ENCODE measurements at regions not wholly inside any gene's neighbourhood (a gene's known extent, or its start where the extent isn't known, plus 50 kb on each side); places are given as distances from the start of the nearest gene placed in this dataset.
A peak's percentile ranks its signal among the peaks of the same experiment; 100 is the strongest.

DNA sequence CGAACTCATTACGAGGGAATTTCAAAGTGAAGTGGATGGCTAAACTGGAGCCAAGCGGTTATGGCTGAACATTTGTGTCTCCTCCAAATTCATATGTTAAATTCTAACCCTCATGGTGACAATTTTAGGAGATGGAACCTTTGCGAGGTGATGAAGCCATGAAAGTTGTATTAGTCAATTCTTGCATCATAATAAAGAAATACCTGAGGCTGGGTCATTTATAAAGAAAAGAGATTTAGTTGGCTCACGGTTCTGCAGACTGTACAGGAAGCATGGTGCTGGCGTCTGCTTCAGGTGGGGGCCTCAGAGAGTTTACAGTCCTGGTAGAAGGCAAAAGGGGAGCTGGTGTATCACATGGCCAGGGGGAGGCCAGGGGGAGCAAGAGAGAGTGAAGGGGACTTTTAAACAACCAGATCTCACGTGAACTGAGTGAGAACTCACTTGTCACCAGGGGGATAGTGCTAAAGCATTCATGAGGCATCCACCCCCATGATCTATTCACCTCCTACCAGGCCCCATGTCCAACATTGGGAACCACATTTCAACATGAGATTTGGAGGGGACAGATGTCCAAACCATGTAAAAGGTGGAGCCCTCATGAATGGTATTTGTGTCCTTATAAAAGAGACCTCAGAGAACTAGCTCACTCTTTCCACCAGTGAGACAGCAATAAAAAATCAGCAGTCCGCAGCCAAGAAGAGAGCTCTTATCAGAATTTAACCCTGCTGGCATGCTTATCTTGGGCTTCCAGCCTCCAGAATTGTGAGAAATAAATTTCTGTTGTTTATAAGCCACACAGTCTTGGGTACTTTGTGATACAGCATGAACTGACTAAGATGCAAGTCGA, 143.4 kb downstream of the MTRR start:
- POLR2A ChIA-PET: no interaction called here
- DNase-seq (no peak), ATAC-seq (no peak)
- H3K9me3 Mint-ChIP-seq: peaks cover 1 to 13% (median 5%) of the 10 kb centered on the region in 9 donors
- H3K4me3 Mint-ChIP-seq: no peak overlapping the region
- no peak overlapping the region for H3K27ac Mint-ChIP-seq
- H3K36me3 Mint-ChIP-seq: peaks cover 0 to 9% (median 0%) of the 10 kb centered on the region in 3 donors
- no peaks in the 10 kb centered on the region for H3K4me1 Mint-ChIP-seq
- peaks cover 0 to 10% (median 1%) of the 10 kb centered on the region in 5 donors for H3K27me3 Mint-ChIP-seq

DNA sequence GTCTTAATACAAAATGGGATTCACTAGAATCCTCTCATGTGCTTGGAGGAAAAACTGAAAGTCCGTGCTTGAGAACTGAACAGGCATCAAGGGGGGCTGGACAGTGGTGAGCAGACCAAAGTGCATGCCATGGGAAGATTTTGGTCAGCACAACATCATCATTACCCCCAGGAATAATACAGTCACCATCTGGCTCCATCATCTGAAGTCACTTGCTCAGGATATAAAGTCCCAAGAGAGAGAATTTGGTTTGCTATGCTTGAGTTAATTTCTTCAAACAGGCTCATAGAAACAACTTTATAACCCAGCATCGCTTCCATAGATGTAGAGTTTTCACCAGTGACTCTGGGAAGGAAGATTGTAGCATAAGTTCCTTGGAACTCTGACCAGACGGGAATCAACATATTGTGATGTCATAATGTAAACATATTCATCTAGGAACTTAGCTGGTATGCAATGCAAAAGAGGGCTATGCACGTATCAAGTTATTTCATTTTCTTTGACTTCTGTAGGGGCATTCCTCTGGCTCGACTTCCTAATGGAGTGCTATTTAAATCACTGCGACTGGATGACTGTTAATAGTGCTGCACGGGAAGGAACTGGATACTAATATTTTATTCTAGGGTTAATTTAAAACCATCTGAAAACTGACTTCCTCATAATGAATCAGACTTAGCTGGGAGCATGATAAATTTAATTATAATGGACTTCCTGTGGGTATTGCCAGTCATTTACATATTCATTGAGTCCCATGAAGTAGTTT, 145.2 kb downstream of the MTRR start:
- Mint-ChIP-seq H3K9me3 (peaks cover 0 to 10% (median 4%) of the 10 kb centered on the region in 9 donors), H3K27ac (no peak overlapping the region), H3K4me3 (no peak overlapping the region), H3K27me3 (peaks cover 0 to 7% (median 1%) of the 10 kb centered on the region in 5 donors), H3K4me1 (no peaks in the 10 kb centered on the region), H3K36me3 (peaks cover 0 to under 1% (median 0%) of the 10 kb centered on the region in 3 donors)
- POLR2A ChIA-PET: no interaction called here
- ATAC-seq: no peak
- DNase-seq: no peak

DNA sequence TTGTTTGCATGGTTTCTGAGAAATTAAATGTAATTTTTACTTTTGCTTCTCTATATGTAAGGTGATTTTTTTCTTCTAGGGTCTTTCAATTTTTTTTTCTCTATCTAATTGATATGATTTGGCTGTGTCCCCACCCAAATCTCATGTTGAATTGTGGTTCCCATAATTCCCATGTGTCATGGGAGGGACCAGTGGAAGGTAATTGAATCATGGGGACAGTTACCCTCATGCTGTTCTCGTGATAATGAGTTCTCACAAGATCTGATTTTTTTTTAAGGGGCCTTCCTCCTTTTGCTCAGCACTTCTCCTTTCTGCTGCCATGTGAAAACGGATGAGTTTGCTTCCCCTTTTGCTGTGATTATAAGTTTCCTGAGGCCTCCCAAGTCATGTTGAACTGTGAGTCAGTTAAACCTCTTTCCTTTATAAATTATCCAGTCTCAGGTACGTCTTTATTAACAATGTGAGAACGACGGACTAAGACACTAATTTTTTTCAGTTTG, 150.8 kb downstream of the MTRR start:
- DNase-seq (no peak), ATAC-seq (no peak)
- Mint-ChIP-seq H3K4me3 (no peak overlapping the region), H3K27me3 (peaks cover 0 to 1% (median 0%) of the 10 kb centered on the region in 5 donors), H3K4me1 (no peaks in the 10 kb centered on the region), H3K9me3 (peaks cover 0 to 21% (median 4%) of the 10 kb centered on the region in 9 donors), H3K36me3 (no peaks in the 10 kb centered on the region), H3K27ac (no peak overlapping the region)
- POLR2A ChIA-PET: no interaction called here

DNA sequence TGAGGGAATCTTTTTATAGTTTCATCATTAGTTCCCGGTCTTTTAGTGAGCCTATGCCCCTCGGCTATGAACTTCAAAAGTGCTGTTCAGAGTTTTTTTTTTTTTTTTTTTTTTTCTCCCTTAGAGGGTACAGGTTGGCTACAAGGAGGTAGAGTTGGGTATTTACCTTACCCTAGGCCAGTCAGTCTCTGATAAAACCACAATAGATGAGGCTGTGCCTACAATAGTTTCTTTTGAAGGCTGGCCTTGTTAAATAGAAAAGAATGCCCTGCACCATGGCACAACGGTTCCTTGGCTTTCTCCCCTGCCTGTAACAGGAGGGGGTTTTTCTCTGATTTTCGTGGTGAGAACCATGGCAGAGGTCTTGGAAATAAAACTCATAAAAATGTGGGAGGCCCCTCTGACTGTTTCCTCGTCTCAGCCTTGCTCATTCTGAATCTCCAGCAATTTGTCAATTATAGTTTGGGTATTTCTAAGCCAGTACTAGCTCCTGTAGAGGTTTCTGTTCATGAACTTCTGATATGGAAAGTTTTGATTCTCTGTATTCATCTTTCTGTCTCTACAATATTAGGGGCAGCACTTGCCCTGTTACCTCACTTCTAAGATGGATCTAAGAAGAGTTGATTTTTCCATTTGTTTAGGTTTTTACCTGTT, 152.0 kb downstream of the MTRR start:
- peaks cover 0 to 5% (median 0%) of the 10 kb centered on the region in 5 donors for H3K27me3 Mint-ChIP-seq
- DNase-seq (no peak), ATAC-seq (no peak)
- peaks cover 0 to 21% (median 4%) of the 10 kb centered on the region in 9 donors for H3K9me3 Mint-ChIP-seq
- H3K36me3 Mint-ChIP-seq: no peaks in the 10 kb centered on the region
- H3K4me1 Mint-ChIP-seq: no peaks in the 10 kb centered on the region
- POLR2A ChIA-PET: no interaction called here
- H3K27ac Mint-ChIP-seq: no peak overlapping the region
- no peak overlapping the region for H3K4me3 Mint-ChIP-seq

DNA sequence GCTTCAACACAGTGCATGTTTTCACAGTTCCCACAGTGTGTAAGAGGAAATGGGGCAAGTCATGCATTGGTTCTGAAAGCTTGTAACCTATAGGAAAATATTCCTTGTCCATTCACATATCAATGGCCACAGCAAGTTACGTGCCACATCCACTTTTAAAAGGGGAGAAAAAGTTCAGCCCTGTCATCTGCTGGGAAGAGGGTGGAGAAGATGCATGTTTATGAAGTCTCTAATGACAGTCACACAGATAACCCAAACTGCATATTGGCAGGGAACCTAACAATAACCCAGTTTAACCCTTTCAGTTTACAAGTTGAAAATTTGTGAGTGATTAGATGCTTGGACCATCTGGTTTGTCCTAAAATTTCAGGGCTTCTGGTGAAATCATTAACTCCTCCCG, 159.3 kb downstream of the MTRR start:
- H3K27ac Mint-ChIP-seq: no peak overlapping the region
- no peak overlapping the region for H3K4me3 Mint-ChIP-seq
- ATAC-seq (no peak), DNase-seq (no peak)
- H3K27me3 Mint-ChIP-seq: peaks cover 0 to 5% (median 0%) of the 10 kb centered on the region in 5 donors
- H3K9me3 Mint-ChIP-seq: peaks cover 0 to 5% (median 0%) of the 10 kb centered on the region in 9 donors
- POLR2A ChIA-PET: no interaction called here
- H3K36me3 Mint-ChIP-seq: no peaks in the 10 kb centered on the region
- no peaks in the 10 kb centered on the region for H3K4me1 Mint-ChIP-seq

DNA sequence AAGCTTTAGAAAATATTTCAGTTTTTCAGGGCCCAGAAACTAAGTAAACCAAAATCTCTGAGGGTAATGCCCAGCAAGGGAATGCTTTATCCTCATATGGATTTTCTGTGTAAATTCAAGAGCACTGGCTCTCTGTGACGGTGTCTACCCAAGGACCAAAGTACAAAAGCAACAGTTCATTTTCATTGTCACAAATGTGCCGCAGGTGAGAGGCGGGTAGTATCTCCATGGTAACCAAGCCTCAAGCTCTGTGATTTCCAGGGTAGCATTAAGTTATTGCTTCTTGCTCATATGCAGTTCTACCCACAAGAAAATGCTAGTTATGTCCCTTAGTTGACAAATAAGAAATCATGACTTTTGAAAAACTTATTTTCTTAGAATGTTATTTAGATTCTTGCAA, 164.3 kb downstream of the MTRR start:
- no peaks in the 10 kb centered on the region for H3K36me3 Mint-ChIP-seq
- no peak overlapping the region for H3K27ac Mint-ChIP-seq
- ATAC-seq (no peak), DNase-seq (no peak)
- POLR2A ChIA-PET: no interaction called here
- no peak overlapping the region for H3K4me3 Mint-ChIP-seq
- H3K9me3 Mint-ChIP-seq: peaks cover 0 to 14% (median 2%) of the 10 kb centered on the region in 9 donors
- no peaks in the 10 kb centered on the region for H3K4me1 Mint-ChIP-seq
- peaks cover 0 to 4% (median 0%) of the 10 kb centered on the region in 5 donors for H3K27me3 Mint-ChIP-seq

DNA sequence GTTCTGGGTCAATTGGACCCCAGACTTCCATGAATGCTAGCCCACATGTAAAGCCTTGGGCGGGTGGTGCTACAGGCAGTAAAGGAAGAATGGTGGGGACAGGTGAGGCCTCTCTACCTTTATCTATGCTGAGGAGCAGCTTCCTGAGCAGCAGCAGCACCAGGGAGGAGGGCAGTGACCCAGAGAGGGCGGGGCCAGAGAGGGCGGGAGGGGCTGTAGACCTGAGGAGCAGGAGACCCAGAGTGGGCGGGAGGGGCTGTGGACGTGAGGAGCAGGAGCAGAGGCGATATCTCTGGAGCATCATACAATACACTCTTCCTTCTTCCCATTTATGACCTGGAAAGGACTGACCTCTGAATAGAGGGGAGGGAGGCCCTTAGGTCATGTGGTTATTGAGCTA, 165.9 kb downstream of the MTRR start:
- Mint-ChIP-seq H3K36me3 (peaks cover 0 to 3% (median 0%) of the 10 kb centered on the region in 3 donors), H3K9me3 (peaks cover 0 to 20% (median 6%) of the 10 kb centered on the region in 9 donors), H3K4me3 (no peak overlapping the region), H3K27ac (no peak overlapping the region), H3K4me1 (no peaks in the 10 kb centered on the region), H3K27me3 (peaks cover 0 to 4% (median 0%) of the 10 kb centered on the region in 5 donors)
- no peak for ATAC-seq
- POLR2A ChIA-PET: no interaction called here
- no peak for DNase-seq

DNA sequence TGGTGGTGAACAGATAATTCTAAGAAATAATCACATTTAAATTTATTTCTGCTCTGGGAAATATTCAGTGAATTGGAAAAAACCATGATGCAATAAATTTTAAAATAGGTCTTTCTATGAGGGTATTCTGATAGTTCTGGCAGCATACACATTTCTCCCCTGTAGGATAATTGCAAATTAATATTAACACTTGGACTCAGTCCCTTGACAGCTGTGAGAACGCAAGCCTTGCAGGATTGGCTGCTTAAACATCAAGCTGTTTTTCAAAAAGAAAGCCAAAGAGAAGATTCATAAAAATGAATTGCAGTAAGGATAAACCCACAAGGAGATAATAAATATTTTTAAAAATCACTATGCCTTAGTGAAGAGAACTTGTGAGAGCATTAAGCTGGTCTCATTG, 180.0 kb downstream of the MTRR start:
- ATAC-seq: no peak
- H3K9me3 Mint-ChIP-seq: peaks cover 2 to 35% (median 15%) of the 10 kb centered on the region in 9 donors
- H3K4me1 Mint-ChIP-seq: no peaks in the 10 kb centered on the region

DNA sequence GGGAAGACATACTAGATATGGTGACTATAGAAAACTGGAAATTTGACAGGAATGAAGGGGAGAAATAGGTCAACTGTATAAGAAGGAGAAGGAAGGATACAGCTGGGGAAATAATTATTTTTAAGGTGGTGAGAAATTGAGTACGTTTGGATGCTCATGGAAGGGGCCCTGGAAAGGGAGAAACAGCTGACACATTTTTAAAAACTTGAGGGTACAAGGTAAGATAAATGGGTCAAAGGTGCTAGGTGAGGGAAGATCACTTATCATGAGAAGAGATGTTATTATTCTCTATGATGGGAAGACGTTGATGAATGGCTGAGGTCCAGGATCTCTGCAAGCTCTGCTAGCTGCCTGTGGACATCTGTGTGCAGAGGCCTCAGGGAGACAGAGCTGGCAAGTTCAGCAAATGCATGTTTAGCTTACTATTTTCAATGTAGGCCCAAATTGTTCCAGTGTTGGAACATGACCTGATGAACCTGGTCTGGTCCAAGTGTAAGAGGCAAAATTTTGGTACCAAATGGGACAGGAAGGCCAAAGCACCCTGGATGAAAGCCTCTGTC, 181.7 kb downstream of the MTRR start:
- Mint-ChIP-seq H3K27ac (peak overlapping the region in 1 of 10 donors; percentile 81), H3K27me3 (peaks cover 0 to 5% (median 0%) of the 10 kb centered on the region in 5 donors), H3K4me1 (no peaks in the 10 kb centered on the region), H3K9me3 (peaks cover 0 to 35% (median 7%) of the 10 kb centered on the region in 9 donors), H3K4me3 (no peak overlapping the region), H3K36me3 (peaks cover 0 to 5% (median 0%) of the 10 kb centered on the region in 3 donors)
- ATAC-seq (no peak), DNase-seq (no peak)
- POLR2A ChIA-PET: no interaction called here

More for the DNA sequence above, 180.0 kb downstream of the MTRR start:
- no peak for DNase-seq
- peaks cover 0 to 5% (median 0%) of the 10 kb centered on the region in 5 donors for H3K27me3 Mint-ChIP-seq
- H3K4me3 Mint-ChIP-seq: no peak overlapping the region
- H3K27ac Mint-ChIP-seq: no peak overlapping the region
- POLR2A ChIA-PET: no interaction called here
- H3K36me3 Mint-ChIP-seq: peaks cover 0 to 5% (median 0%) of the 10 kb centered on the region in 3 donors

DNA sequence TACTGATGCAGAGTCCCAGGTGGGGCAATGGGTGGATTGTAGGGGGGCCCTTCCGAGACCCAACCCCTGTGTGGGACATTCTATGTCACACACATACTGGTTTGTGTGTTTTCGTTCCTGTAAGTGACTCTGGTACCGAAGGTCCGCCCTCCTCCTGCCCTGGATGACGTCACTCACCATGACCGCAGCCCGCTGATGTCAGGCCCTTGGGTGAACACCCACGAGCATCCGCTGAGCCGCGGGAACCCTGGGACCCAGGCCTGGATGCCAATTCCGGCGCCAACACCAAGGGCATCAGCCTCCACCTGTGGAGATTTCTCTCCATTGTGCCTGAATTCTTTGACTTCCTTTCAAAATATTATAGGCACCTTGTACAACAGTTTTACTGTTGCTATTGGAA, 184.3 kb downstream of the MTRR start:
- H3K27ac Mint-ChIP-seq: no peak overlapping the region
- peaks cover 0 to 9% (median 0%) of the 10 kb centered on the region in 5 donors for H3K27me3 Mint-ChIP-seq
- H3K36me3 Mint-ChIP-seq: no peaks in the 10 kb centered on the region
- no peaks in the 10 kb centered on the region for H3K4me1 Mint-ChIP-seq
- no peak overlapping the region for H3K4me3 Mint-ChIP-seq
- POLR2A ChIA-PET: no interaction called here
- DNase-seq (no peak), ATAC-seq (no peak)
- peaks cover 0 to 35% (median 5%) of the 10 kb centered on the region in 9 donors for H3K9me3 Mint-ChIP-seq

DNA sequence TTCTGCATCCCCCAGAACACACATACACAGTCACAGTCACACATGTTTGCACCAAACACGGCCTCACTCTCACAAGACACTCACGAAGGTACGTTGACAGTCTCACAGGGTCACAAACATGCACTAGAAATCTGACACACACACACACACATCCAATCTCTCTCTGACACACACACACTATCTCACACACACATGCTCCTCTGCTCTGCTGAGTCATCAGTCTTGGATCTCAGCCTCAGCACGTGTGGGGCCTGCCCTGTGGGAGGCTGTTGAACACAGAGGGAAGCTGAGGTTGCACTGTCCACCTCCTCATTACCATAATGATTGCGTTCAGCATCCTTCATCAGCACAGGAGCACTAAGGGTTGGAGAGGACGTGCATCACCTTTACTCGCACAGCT, 188.8 kb downstream of the MTRR start:
- no peaks in the 10 kb centered on the region for H3K4me1 Mint-ChIP-seq
- DNase-seq: no peak
- POLR2A ChIA-PET: no interaction called here
- H3K36me3 Mint-ChIP-seq: no peaks in the 10 kb centered on the region
- ATAC-seq: no peak
- no peak overlapping the region for H3K4me3 Mint-ChIP-seq
- no peak overlapping the region for H3K27ac Mint-ChIP-seq
- peaks cover 0 to 8% (median 0%) of the 10 kb centered on the region in 5 donors for H3K27me3 Mint-ChIP-seq
- no peaks in the 10 kb centered on the region for H3K9me3 Mint-ChIP-seq

DNA sequence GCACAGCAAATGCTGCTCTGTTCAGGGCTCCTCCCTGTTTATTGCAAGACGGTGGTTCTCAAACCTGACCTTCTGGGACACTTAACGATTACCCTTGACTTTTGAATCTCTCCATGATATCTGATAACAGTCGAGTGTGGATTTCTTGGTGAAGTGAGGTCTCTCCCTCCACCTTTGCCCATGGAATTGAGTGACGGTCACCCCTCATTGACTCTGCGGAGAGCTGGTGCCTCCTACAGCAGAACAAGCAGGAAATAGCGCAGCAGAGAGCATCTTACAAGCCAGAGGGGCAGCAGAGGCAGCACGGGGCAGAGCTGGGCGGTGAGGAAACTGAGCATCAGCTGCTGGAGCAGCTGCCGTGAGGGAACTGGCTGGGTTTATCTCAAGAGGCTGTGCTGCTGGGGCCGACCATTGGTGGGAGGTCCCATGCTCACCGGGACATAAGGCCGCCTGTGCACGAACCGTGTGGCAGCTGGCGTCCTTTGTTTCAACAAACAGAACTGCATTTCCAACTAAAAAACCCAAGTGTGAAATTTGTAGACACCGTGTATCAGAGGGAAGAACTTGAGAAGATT, 189.8 kb downstream of the MTRR start:
- no peak for ATAC-seq
- DNase-seq: no peak
- Mint-ChIP-seq H3K27me3 (peaks cover 0 to 8% (median 0%) of the 10 kb centered on the region in 5 donors), H3K4me3 (no peak overlapping the region), H3K27ac (no peak overlapping the region), H3K9me3 (no peaks in the 10 kb centered on the region), H3K36me3 (no peaks in the 10 kb centered on the region), H3K4me1 (no peaks in the 10 kb centered on the region)
- POLR2A ChIA-PET: no interaction called here

All from naive thymus-derived CD8-positive, alpha-beta T cell (primary cell).